Esophagus squamous epithelium (tissue), 4 donors: ENCODE measurements at regions not wholly inside any gene's neighbourhood (a gene's known extent, or its start where the extent isn't known, plus 50 kb on each side); places are given as distances from the start of the nearest gene placed in this dataset.

Experiments used
- CTCF ChIP-seq, 6 experiments: fragments of 450-650 bp in 4 of 6; fragments of 200-600 bp in 2 of 6; sonication (generic) in 2 of 6; IDR thresholded peaks; one replicate each; pipeline ENCODE4 v1.5.1; 2016 to 2019; ENCODE audit warnings: antibody characterized with exemption in 6 of 6, mild to moderate bottlenecking in 4 of 6, moderate library complexity in 4 of 6
- POLR2A ChIP-seq, 4 donors: fragments of 450-650 bp; IDR thresholded peaks; one replicate each; pipeline ENCODE4 v1.6.1; 2017; ENCODE audit warnings: antibody characterized with exemption in 4 of 4, mild to moderate bottlenecking in 4 of 4, moderate library complexity in 3 of 4

DNA sequence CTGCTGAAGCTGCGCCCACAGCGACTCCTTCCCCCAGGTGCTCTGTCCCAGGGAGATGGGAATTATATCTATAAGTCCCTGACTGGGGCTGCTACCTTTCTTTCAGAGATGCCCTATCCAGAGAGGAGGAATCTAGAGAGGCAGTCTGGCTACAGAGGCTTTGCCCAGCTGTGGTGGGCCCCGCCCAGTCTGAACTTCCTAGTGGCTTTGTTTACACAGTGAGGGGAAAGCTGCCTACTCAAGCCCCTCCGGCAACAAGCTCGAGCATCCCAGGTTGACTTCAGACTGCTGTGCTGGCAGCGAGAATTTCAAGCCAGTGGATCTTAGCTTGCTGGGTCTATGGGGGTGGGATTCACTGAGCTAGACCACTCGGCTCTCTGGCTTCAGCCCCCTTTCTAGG is 152.5 kb upstream of the MAP3K7 start:
- TF ChIP-seq CTCF (IDR thresholded peaks at IDR 0.05) = no peak
- TF ChIP-seq POLR2A (IDR thresholded peaks at IDR 0.05) = no peak
